HEK293 (cell line): ENCODE measurements at regions not wholly inside any gene's neighbourhood (a gene's known extent, or its start where the extent isn't known, plus 50 kb on each side); places are given as distances from the start of the nearest gene placed in this dataset.

Experiments
- HOXA7 ChIP-seq: sonication (generic); formaldehyde crosslinking; IDR thresholded peaks from 2 replicates; pipeline ENCODE4 v1.8.1; 2022; ENCODE audit warnings: missing genetic modification reagents, borderline replicate concordance
- SETDB1 ChIP-seq: IDR thresholded peaks from one replicate; pipeline ENCODE4 v1.6.1; 2017; ENCODE audit warnings: mild to moderate bottlenecking, low read length, moderate library complexity, mixed read lengths; ENCODE audit not compliant: insufficient read length
- ZBTB17 ChIP-seq: fragments of 450-650 bp; formaldehyde crosslinking; IDR thresholded peaks from 2 replicates; pipeline ENCODE4 v1.5.1; 2016; ENCODE audit warnings: missing biosample characterization, missing genetic modification characterization
- TF ChIP-seq, protein P1 (sequence below): fragments of 450-650 bp; formaldehyde crosslinking; IDR thresholded peaks from 2 replicates; pipeline ENCODE4 v1.5.1; 2016; ENCODE audit warnings: missing biosample characterization, missing genetic modification characterization, borderline replicate concordance

DNA sequence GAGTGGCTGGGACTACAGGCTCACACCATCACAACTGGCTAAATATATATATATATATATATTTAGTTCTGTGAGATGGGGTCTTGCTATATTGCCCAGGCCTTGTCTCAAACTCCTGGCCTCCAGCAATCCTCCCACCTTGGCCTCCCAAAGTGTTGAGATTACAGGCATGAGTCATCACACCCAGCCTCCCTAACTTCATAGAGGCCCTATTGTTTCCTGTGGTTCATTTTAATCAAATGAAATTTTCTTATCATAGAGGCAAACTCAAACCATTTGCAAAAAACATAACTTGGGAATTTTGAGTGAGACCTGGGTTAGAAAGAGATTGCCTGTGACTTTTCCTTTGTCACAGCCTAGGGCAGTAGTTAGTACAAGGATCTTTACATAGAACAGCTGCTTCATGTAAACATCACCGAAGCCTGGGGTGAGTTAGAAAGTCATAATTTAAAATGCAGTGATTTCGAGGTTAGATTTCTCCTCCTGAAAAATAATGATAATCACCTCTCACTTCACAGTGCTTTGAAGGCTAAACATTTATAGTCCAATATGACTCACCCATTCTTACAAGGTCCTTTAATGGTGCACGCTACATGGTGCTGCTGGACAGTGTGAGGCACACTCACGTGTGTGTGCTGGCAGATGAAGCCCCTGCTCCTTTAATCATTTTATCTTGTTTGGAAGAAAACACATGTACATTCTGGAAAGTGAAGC, 188.9 kb downstream of the RHOU start:
- no peak for TF ChIP-seq SETDB1
- TF ChIP-seq, protein P1, sequence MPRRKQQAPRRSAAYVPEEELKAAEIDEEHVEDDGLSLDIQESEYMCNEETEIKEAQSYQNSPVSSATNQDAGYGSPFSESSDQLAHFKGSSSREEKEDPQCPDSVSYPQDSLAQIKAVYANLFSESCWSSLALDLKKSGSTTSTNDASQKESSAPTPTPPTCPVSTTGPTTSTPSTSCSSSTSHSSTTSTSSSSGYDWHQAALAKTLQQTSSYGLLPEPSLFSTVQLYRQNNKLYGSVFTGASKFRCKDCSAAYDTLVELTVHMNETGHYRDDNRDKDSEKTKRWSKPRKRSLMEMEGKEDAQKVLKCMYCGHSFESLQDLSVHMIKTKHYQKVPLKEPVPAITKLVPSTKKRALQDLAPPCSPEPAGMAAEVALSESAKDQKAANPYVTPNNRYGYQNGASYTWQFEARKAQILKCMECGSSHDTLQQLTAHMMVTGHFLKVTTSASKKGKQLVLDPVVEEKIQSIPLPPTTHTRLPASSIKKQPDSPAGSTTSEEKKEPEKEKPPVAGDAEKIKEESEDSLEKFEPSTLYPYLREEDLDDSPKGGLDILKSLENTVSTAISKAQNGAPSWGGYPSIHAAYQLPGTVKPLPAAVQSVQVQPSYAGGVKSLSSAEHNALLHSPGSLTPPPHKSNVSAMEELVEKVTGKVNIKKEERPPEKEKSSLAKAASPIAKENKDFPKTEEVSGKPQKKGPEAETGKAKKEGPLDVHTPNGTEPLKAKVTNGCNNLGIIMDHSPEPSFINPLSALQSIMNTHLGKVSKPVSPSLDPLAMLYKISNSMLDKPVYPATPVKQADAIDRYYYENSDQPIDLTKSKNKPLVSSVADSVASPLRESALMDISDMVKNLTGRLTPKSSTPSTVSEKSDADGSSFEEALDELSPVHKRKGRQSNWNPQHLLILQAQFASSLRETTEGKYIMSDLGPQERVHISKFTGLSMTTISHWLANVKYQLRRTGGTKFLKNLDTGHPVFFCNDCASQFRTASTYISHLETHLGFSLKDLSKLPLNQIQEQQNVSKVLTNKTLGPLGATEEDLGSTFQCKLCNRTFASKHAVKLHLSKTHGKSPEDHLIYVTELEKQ, result no peak
- no peak for TF ChIP-seq ZBTB17
- TF ChIP-seq HOXA7 (CRISPR knock-in tag), result no peak
